Ureter (tissue), 1 donor: ENCODE measurements at regions not wholly inside any gene's neighbourhood (a gene's known extent, or its start where the extent isn't known, plus 50 kb on each side); places are given as distances from the start of the nearest gene placed in this dataset.

Experiments used
- DNase-seq: peaks from one replicate; pipeline ENCODE4 v3.0.0-alpha.2; 2020; ENCODE audit warnings: low spot score
- donor health status: DM: yes; HTN: yes; CAD: no.

DNA sequence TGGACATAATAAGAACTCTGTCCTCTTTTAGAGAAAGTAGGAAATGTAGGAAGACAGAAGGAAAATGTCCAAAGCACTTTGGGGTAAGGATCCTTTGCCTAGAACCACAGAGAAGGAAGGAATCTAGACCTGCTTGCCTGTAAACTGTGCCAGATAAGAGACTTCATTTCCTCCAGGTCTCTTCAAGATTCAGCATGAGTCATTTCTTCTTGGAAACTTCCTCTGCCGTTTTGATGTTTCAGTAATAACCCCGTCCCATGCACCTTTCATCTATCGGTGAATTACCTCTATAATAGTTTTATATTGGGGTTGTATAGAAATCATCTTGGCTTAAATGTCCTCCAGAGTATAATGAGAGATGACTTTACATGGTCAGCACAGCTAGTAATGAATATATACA, 63.2 kb upstream of the LRATD1 start:
- DNase-seq = no peak

DNA sequence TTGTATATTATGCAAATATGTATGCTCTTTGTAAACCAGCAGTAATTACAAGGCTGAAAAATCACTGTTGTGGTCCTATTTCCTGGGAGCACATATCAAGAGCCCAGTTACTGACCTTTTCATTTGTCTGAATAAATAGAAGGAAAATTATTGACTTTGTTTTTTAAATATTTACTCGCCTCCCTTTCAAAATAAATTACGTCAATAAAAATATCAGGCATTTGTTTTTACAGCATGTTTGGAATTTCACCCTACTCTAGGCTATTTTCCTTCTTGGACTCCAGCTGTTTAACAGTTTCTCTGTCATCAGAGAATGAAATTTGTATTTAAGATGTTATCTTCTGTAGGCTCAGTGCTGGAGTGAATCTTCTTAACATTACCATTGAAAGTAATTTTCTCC, 59.9 kb upstream of the LRATD1 start:
- DNase-seq = no peak

DNA sequence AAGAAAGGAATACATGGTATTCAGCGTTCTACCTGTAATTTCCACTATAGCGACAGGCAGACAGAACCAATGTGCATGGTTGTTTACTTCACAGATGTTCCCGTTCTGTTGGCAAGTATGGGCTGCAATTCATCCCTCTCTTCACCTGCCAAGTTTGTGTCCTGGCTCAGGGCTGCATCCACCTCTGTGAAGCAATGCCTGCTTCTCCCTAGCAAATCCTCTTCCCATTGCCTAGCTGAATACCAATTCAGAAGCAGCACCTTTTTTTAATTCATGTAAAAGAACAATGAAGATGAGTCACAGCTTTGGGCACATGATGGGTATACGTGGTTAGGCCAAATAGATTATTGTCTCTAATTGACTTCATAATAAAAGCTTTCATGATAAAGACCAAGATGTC, 54.7 kb upstream of the LRATD1 start:
- DNase-seq = no peak
